ENCODE measurements at regions not wholly inside any gene's neighbourhood (a gene's known extent, or its start where the extent isn't known, plus 50 kb on each side); places are given as distances from the start of the nearest gene placed in this dataset.

DNA sequence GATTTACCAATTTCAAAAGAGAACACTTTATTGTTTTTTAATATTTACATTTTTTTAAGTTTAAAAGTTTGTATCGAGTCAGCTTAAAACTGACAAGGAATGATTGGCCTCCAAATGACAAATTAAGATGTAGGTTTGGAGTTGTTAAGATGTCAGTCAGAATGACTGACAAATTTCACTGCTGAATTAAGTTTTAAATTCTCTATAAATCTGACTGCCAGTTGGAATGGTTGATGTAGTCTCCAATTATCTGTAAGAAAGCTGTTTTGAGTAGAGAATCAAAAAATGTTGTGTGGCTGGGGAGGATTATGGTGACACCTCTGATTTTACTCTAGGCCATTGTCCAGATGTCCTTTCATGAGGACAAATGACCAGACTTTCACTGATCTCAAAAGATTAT is 165.3 kb upstream of the CDH20 start:
- no peaks in the 10 kb centered on the region for H3K9me3 ChIP-seq
- H3K4me3 ChIP-seq = no peak overlapping the region
- 84 to 89% (median 87%) methylated on average over 1 of the region's 1 CpG for WGBS, 5 donors
- no peaks in the 10 kb centered on the region for H3K4me1 ChIP-seq
- H3K36me3 ChIP-seq = no peaks in the 10 kb centered on the region
- TF ChIP-seq, protein P1, sequence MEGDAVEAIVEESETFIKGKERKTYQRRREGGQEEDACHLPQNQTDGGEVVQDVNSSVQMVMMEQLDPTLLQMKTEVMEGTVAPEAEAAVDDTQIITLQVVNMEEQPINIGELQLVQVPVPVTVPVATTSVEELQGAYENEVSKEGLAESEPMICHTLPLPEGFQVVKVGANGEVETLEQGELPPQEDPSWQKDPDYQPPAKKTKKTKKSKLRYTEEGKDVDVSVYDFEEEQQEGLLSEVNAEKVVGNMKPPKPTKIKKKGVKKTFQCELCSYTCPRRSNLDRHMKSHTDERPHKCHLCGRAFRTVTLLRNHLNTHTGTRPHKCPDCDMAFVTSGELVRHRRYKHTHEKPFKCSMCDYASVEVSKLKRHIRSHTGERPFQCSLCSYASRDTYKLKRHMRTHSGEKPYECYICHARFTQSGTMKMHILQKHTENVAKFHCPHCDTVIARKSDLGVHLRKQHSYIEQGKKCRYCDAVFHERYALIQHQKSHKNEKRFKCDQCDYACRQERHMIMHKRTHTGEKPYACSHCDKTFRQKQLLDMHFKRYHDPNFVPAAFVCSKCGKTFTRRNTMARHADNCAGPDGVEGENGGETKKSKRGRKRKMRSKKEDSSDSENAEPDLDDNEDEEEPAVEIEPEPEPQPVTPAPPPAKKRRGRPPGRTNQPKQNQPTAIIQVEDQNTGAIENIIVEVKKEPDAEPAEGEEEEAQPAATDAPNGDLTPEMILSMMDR (IDR thresholded peaks at IDR 0.05 in 8 of 11, conservative IDR thresholded peaks at IDR 0.05 in 3 of 11) = no peak
- TF ChIP-seq POLR2AphosphoS5 (IDR thresholded peaks at IDR 0.05) (no peak), POLR2A (IDR thresholded peaks at IDR 0.05) (no peak)
- H3K27ac ChIP-seq = no peak overlapping the region
- intact Hi-C loops (cut with DNase I; ENCODE audit: low total_unique reads) = no loop called here
- H3K27me3 ChIP-seq (replicated peaks in 1 of 7) = no peaks in the 10 kb centered on the region
- no peak for DNase-seq

GRCh38 chr18:61169386-61169785 is 163.8 kb upstream of the CDH20 start:
- DNase-seq = no peak
- Histone ChIP-seq H3K4me3 (no peak overlapping the region), H3K27ac (no peak overlapping the region), H3K36me3 (no peaks in the 10 kb centered on the region), H3K9me3 (no peaks in the 10 kb centered on the region), H3K27me3 (replicated peaks in 1 of 7) (no peaks in the 10 kb centered on the region), H3K4me1 (no peaks in the 10 kb centered on the region)
- TF ChIP-seq POLR2A (IDR thresholded peaks at IDR 0.05) = no peak
- no peak for TF ChIP-seq POLR2AphosphoS5 (IDR thresholded peaks at IDR 0.05)
- TF ChIP-seq, protein P1 (IDR thresholded peaks at IDR 0.05 in 8 of 11, conservative IDR thresholded peaks at IDR 0.05 in 3 of 11) = no peak
- 72 to 84% (median 81%) methylated on average over 4 of the region's 4 CpGs for WGBS, 5 donors
- intact Hi-C loops (cut with DNase I; ENCODE audit: low total_unique reads) = no loop called here

- intact Hi-C loops (cut with DNase I; ENCODE audit: low total_unique reads) = no loop called here
- Histone ChIP-seq H3K4me1 (no peaks in the 10 kb centered on the region), H3K36me3 (no peaks in the 10 kb centered on the region), H3K9me3 (peaks cover 0 to 4% (median 0%) of the 10 kb centered on the region in 8 donors), H3K27me3 (replicated peaks in 1 of 7) (no peaks in the 10 kb centered on the region), H3K27ac (no peak overlapping the region), H3K4me3 (no peak overlapping the region)
- WGBS, 5 donors = 76 to 88% (median 80%) methylated on average over 1 of the region's 1 CpG
- TF ChIP-seq, protein P1 (IDR thresholded peaks at IDR 0.05 in 8 of 11, conservative IDR thresholded peaks at IDR 0.05 in 3 of 11) = no peak
- no peak for TF ChIP-seq POLR2AphosphoS5 (IDR thresholded peaks at IDR 0.05)
- TF ChIP-seq POLR2A (IDR thresholded peaks at IDR 0.05) = no peak
- DNase-seq = no peak
Observed at GRCh38 chr18:61172624-61173023, 160.6 kb upstream of the CDH20 start.

DNA sequence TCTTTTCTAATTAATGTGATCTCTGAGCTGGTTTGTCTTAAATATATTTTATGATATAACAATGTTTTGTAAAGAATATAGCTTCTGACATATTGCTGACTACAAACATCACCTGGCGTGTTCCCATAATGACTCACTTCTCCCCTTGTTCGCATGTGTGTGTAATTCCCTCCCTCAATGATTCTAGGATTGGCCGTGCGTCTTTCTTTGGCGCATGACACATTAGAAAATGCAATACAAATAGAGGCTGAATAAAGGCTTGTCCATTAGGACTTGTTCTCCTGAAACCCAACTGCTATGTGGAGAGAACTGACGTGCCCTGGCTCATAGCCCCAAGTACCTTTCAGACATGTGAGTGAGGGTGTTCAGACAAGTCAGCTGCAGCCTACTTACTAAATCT is 159.7 kb upstream of the CDH20 start:
- 83 to 94% (median 91%) methylated on average over 6 of the region's 6 CpGs for WGBS, 5 donors
- Histone ChIP-seq H3K4me3 (no peak overlapping the region), H3K4me1 (no peaks in the 10 kb centered on the region), H3K9me3 (peaks cover 0 to 9% (median 0%) of the 10 kb centered on the region in 8 donors), H3K27ac (no peak overlapping the region), H3K36me3 (no peaks in the 10 kb centered on the region), H3K27me3 (replicated peaks in 1 of 7) (no peaks in the 10 kb centered on the region)
- intact Hi-C loops (cut with DNase I; ENCODE audit: low total_unique reads) = no loop called here
- TF ChIP-seq POLR2AphosphoS5 (IDR thresholded peaks at IDR 0.05) (no peak), POLR2A (IDR thresholded peaks at IDR 0.05) (no peak)
- TF ChIP-seq, protein P1 (IDR thresholded peaks at IDR 0.05 in 8 of 11, conservative IDR thresholded peaks at IDR 0.05 in 3 of 11) = no peak
- no peak for DNase-seq
